ENCODE measurements at regions not wholly inside any gene's neighbourhood (a gene's known extent, or its start where the extent isn't known, plus 50 kb on each side); places are given as distances from the start of the nearest gene placed in this dataset.
"Not testable (repeated sequence)": the region's sequence is repeated elsewhere in the genome, so short reads cannot be mapped to it uniquely, and the experiment has no call there.

- CTCF ChIA-PET (ENCODE audit: low intra/inter-chr PET ratio); H3K9me1 ChIP-seq (ENCODE audit: control insufficient read depth, insufficient read depth, low read length); POLR2A ChIA-PET; H3K27ac ChIP-seq (ENCODE audit: extremely low read depth, low read depth, low read length); ATAC-seq; H2AFZ ChIP-seq (ENCODE audit: low read depth, low read length); H3K4me1 ChIP-seq (replicated peaks in 1 of 2; ENCODE audit: control insufficient read depth in 2 of 2, insufficient read depth in 2 of 2, low read length in 2 of 2); H3K9ac ChIP-seq (ENCODE audit: insufficient read depth in 1 of 2, low read depth in 2 of 2, low read length in 2 of 2); DNase-seq (ENCODE audit: extremely low read depth in 1 of 4, low spot score in 3 of 4); H3K4me3 ChIP-seq; H3K4me2 ChIP-seq (ENCODE audit: insufficient read depth, low read length); H4K20me1 ChIP-seq (replicated peaks; ENCODE audit: control insufficient read depth, insufficient read depth, low read length); BruUV-seq (replicated peaks); intact Hi-C loops (cut with micrococcal nuclease); H3K36me3 ChIP-seq (ENCODE audit: control insufficient read depth, insufficient read depth, low read length); H3K27me3 ChIP-seq (ENCODE audit: control insufficient read depth in 2 of 2, insufficient read depth in 2 of 2, low read length in 2 of 2); FAIRE-seq; H3K9me3 ChIP-seq (replicated peaks; ENCODE audit: control insufficient read depth, insufficient read depth, low read depth, low read length); H3K79me2 ChIP-seq (ENCODE audit: control insufficient read depth, insufficient read depth, low read length); in situ Hi-C loops (cut with MboI): not testable (repeated sequence)
- 8% methylated on average over 3 of the region's 3 CpGs for WGBS (ENCODE audit: insufficient coverage, low coverage, missing lambda C conversion rate)
These were observed 338.1 kb upstream of the GALNTL6 start for GRCh38 chr4:171475111-171475510.

- H3K9me3 ChIP-seq (replicated peaks; ENCODE audit: control insufficient read depth, insufficient read depth, low read depth, low read length) = no peaks in the 10 kb centered on the region; the same call in 1 of the 2 replicates
- no TSS peak for BruUV-seq (replicated peaks)
- no peaks in the 10 kb centered on the region for H3K4me1 ChIP-seq (replicated peaks in 1 of 2; ENCODE audit: control insufficient read depth in 2 of 2, insufficient read depth in 2 of 2, low read length in 2 of 2)
- H2AFZ ChIP-seq (ENCODE audit: low read depth, low read length) = no peak overlapping the region
- no peaks in the 10 kb centered on the region for H3K79me2 ChIP-seq (ENCODE audit: control insufficient read depth, insufficient read depth, low read length)
- no peaks in the 10 kb centered on the region for H3K9me1 ChIP-seq (ENCODE audit: control insufficient read depth, insufficient read depth, low read length)
- 3% methylated on average over 2 of the region's 2 CpGs for WGBS (ENCODE audit: insufficient coverage, low coverage, missing lambda C conversion rate)
- no peak overlapping the region for H3K4me3 ChIP-seq
- no peak overlapping the region for H3K9ac ChIP-seq (ENCODE audit: insufficient read depth in 1 of 2, low read depth in 2 of 2, low read length in 2 of 2)
- no peaks in the 10 kb centered on the region for H3K27me3 ChIP-seq (ENCODE audit: control insufficient read depth in 2 of 2, insufficient read depth in 2 of 2, low read length in 2 of 2)
- POLR2A ChIA-PET = interaction anchor here (0.7 kb wide), 1 partner anchor 451 kb away, joined by 3 read pairs; no protein-coding TSS in a partner anchor
- in situ Hi-C loops (cut with MboI) (no loop called here), intact Hi-C loops (cut with micrococcal nuclease) (no loop called here)
- H4K20me1 ChIP-seq (replicated peaks; ENCODE audit: control insufficient read depth, insufficient read depth, low read length) = no peaks in the 10 kb centered on the region
- no peak for DNase-seq (ENCODE audit: extremely low read depth in 1 of 4, low spot score in 3 of 4)
- no peaks in the 10 kb centered on the region for H3K36me3 ChIP-seq (ENCODE audit: control insufficient read depth, insufficient read depth, low read length)
- no peak for ATAC-seq
- no peak overlapping the region for H3K27ac ChIP-seq (ENCODE audit: extremely low read depth, low read depth, low read length)
- CTCF ChIA-PET (ENCODE audit: low intra/inter-chr PET ratio) = no interaction called here
- FAIRE-seq = no peak
- no peak overlapping the region for H3K4me2 ChIP-seq (ENCODE audit: insufficient read depth, low read length)
- no peak for TF ChIP-seq ZNF253 (CRISPR knock-in tag; conservative IDR thresholded peaks at IDR 0.05)
- TF ChIP-seq TCF7 (IDR thresholded peaks at IDR 0.05; ENCODE audit: borderline replicate concordance) = no peak
- no peak for TF ChIP-seq ZHX1 (conservative IDR thresholded peaks at IDR 0.05; ENCODE audit: low read length)
- no peak for TF ChIP-seq POLR2G (IDR thresholded peaks at IDR 0.05; ENCODE audit: low read depth, low read length)
- TF ChIP-seq CSDE1 (IDR thresholded peaks at IDR 0.05) = no peak
- no peak for TF ChIP-seq ZNF395 (CRISPR knock-in tag; IDR thresholded peaks at IDR 0.05)
- TF ChIP-seq ZSCAN29 (IDR thresholded peaks at IDR 0.05) = no peak
- TF ChIP-seq CBX2 (IDR thresholded peaks at IDR 0.05; ENCODE audit: insufficient read depth, low read length, poor library complexity, severe bottlenecking) = no peak
- TF ChIP-seq MAFG (tag; conservative IDR thresholded peaks at IDR 0.05) = no peak
These were observed 340.0 kb upstream of the GALNTL6 start for GRCh38 chr4:171473155-171473554.

All from K562 (cell line).